A549 (cell line): ENCODE measurements at regions not wholly inside any gene's neighbourhood (a gene's known extent, or its start where the extent isn't known, plus 50 kb on each side); places are given as distances from the start of the nearest gene placed in this dataset.

Experiments
- ATAC-seq, 2 experiments: fragments of 200-7000 bp in 1 of 2; fragments of >200 bp in 1 of 2; cut with Nextera tagmentation in 1 of 2; cut with Tn5 transposase in 1 of 2; 3 replicates each; pipeline versions ENCODE4 v1.8.0 to v1.9.1; 2018 to 2020; ENCODE audit warnings: mild to moderate bottlenecking in 1 of 2, moderate library complexity in 1 of 2
- CTCF ChIA-PET: fragments of 300-600 bp; sonication (Branson Sonifier 250); formaldehyde crosslinking; extraction: SDS; loops from one replicate; lab custom pipeline; 2021; ENCODE audit warnings: antibody characterized with exemption, inconsistent platforms; lab: Yijun Ruan, JAX
- POLR2A ChIA-PET: fragments of 350-600 bp; formaldehyde crosslinking; extraction: SDS; loops from one replicate; lab custom pipeline; 2021; ENCODE audit warnings: antibody characterized with exemption, inconsistent platforms; lab: Yijun Ruan, JAX
- DNase-seq, 2 experiments: peaks; one replicate each; pipeline versions ENCODE4 v3.0.0 to v3.0.0-alpha.2; 2011 to 2016; ENCODE audit warnings: low read depth in 1 of 2, low spot score in 1 of 2
- FAIRE-seq: peaks from 2 replicates; lab custom pipeline; 2011; peaks lifted over from hg19 to GRCh38; lab: Jason Lieb, UNC
- H3K27ac ChIP-seq, 2 experiments: fragments of >200 bp; sonication (Bioruptor Twin); formaldehyde crosslinking; 3 replicates each; pipeline ENCODE4 v1.5.1; 2016 to 2017
- H3K4me1 ChIP-seq: fragments of >200 bp; sonication (Bioruptor Twin); formaldehyde crosslinking; 3 replicates; pipeline ENCODE4 v1.6.1; 2016
- H3K4me2 ChIP-seq: fragments of >200 bp; sonication (Bioruptor Twin); formaldehyde crosslinking; 3 replicates; pipeline ENCODE4 v1.6.1; 2016
- H3K4me3 ChIP-seq: fragments of >200 bp; sonication (Bioruptor Twin); formaldehyde crosslinking; 3 replicates; pipeline ENCODE4 v1.5.1; 2016
- H3K9me3 ChIP-seq: fragments of >200 bp; sonication (Bioruptor Twin); formaldehyde crosslinking; 3 replicates; pipeline ENCODE4 v1.6.1; 2016
- CBX2 ChIP-seq: fragments of 200-600 bp; sonication (generic); IDR thresholded peaks from 2 replicates; pipeline ENCODE4 v1.6.1; 2016; ENCODE audit warnings: low read depth, mild to moderate bottlenecking, borderline replicate concordance
- CEBPB ChIP-seq, 2 experiments: fragments of >200 bp in 1 of 2; sonication (Bioruptor Twin) in 1 of 2; formaldehyde crosslinking in 1 of 2; IDR thresholded peaks; 2 replicates each; pipeline ENCODE4 v1.6.1; 2012 to 2016
- CHD2 ChIP-seq: fragments of 150-350 bp; IDR thresholded peaks from 2 replicates; pipeline ENCODE4 v1.6.1; 2014; ENCODE audit warnings: low read length; ENCODE audit not compliant: partially characterized antibody
- CHD4 ChIP-seq: fragments of 200-600 bp; sonication (generic); IDR thresholded peaks from 2 replicates; pipeline ENCODE4 v1.6.1; 2016; ENCODE audit warnings: antibody characterized with exemption, mild to moderate bottlenecking, borderline replicate concordance
- FOXS1 ChIP-seq: fragments of 250-450 bp; sonication (Bioruptor Pico); IDR thresholded peaks from 2 replicates; pipeline ENCODE4 v1.5.0; 2020; ENCODE audit warnings: mild to moderate bottlenecking, moderate library complexity
- HDAC2 ChIP-seq: fragments of 200-600 bp; sonication (generic); IDR thresholded peaks from 2 replicates; pipeline ENCODE4 v1.6.1; 2016
- HOXB13 ChIP-seq: fragments of 250-450 bp; sonication (Bioruptor Pico); IDR thresholded peaks from 2 replicates; pipeline ENCODE4 v1.5.0; 2020; ENCODE audit warnings: low read depth, mild to moderate bottlenecking, moderate library complexity
- JUN ChIP-seq, 2 experiments: fragments of >200 bp; sonication (Bioruptor Twin); formaldehyde crosslinking; IDR thresholded peaks; 2 replicates in 1 of 2; 3 replicates in 1 of 2; pipeline ENCODE4 v1.6.1; 2016 to 2017
- JUNB ChIP-seq: fragments of >200 bp; sonication (Bioruptor Twin); formaldehyde crosslinking; IDR thresholded peaks from 2 replicates; pipeline ENCODE4 v1.6.1; 2016
- KDM5A ChIP-seq: fragments of 200-600 bp; sonication (generic); IDR thresholded peaks from 2 replicates; pipeline ENCODE4 v1.6.1; 2016; ENCODE audit warnings: antibody characterized with exemption, mild to moderate bottlenecking
- MYC ChIP-seq: IDR thresholded peaks from 2 replicates; pipeline ENCODE4 v1.6.1; 2012; ENCODE audit warnings: mild to moderate bottlenecking, inconsistent platforms, low read length, improper control_type of control experiment, borderline replicate concordance
- NR3C1 ChIP-seq: fragments of >200 bp; sonication (Bioruptor Twin); formaldehyde crosslinking; IDR thresholded peaks from 3 replicates; pipeline ENCODE4 v1.6.1; 2017
- PHF8 ChIP-seq: fragments of 200-600 bp; sonication (generic); IDR thresholded peaks from 2 replicates; pipeline ENCODE4 v1.6.1; 2016; ENCODE audit warnings: low read depth, mild to moderate bottlenecking, antibody characterized with exemption, moderate library complexity, borderline replicate concordance
- POLR2A ChIP-seq: IDR thresholded peaks from 2 replicates; pipeline ENCODE4 v1.6.1; 2012; ENCODE audit warnings: mild to moderate bottlenecking, low read length
- RAD21 ChIP-seq, 2 experiments: fragments of >200 bp in 1 of 2; sonication (Bioruptor Twin) in 1 of 2; formaldehyde crosslinking in 1 of 2; IDR thresholded peaks in 1 of 2; conservative IDR thresholded peaks in 1 of 2; 2 replicates in 1 of 2; 3 replicates in 1 of 2; pipeline ENCODE4 v1.6.1; 2012 to 2018; ENCODE audit warnings: inconsistent platforms in 1 of 2
- RARB ChIP-seq: fragments of 250-450 bp; sonication (Bioruptor Pico); IDR thresholded peaks from 2 replicates; pipeline ENCODE4 v1.8.0; 2021; ENCODE audit warnings: mild to moderate bottlenecking, moderate library complexity
- SMC3 ChIP-seq: fragments of >200 bp; sonication (Bioruptor Twin); formaldehyde crosslinking; IDR thresholded peaks from 3 replicates; pipeline ENCODE4 v1.6.1; 2018; ENCODE audit warnings: inconsistent platforms
- TFCP2L1 ChIP-seq: fragments of 250-450 bp; sonication (Bioruptor Pico); IDR thresholded peaks from 2 replicates; pipeline ENCODE4 v1.5.0; 2021; ENCODE audit warnings: mild to moderate bottlenecking
- ZC3H11A ChIP-seq: fragments of 450-650 bp; IDR thresholded peaks from 2 replicates; pipeline ENCODE4 v1.6.1; 2014; ENCODE audit warnings: antibody characterized with exemption, mild to moderate bottlenecking
- ZNF302 ChIP-seq: fragments of 250-450 bp; sonication (Bioruptor Pico); IDR thresholded peaks from 2 replicates; pipeline ENCODE4 v1.9.0; 2021; ENCODE audit warnings: inconsistent platforms, mild to moderate bottlenecking, moderate library complexity
- WGBS: methylation state at CpG from one replicate; pipeline ENCODE4 v1.1.6; 2017; ENCODE audit errors: missing lambda C conversion rate; 5-methylcytosine and 5-hydroxymethylcytosine counted together
- TF ChIP-seq, protein P1 (sequence below): fragments of 250-450 bp; sonication (Bioruptor Pico); IDR thresholded peaks from 2 replicates; pipeline ENCODE4 v1.5.0; 2020; ENCODE audit warnings: low read depth, mild to moderate bottlenecking, moderate library complexity
- TF ChIP-seq, protein P2 (sequence below): IDR thresholded peaks from 2 replicates; pipeline ENCODE4 v1.6.1; 2012
- TF ChIP-seq, protein P3 (sequence below): fragments of >200 bp; sonication (Bioruptor Twin); formaldehyde crosslinking; IDR thresholded peaks from 3 replicates; pipeline ENCODE4 v1.6.1; 2016
- TF ChIP-seq, protein P4 (sequence below): fragments of 450-650 bp; IDR thresholded peaks from 2 replicates; pipeline ENCODE4 v1.6.1; 2014; ENCODE audit warnings: antibody characterized with exemption
- TF ChIP-seq, protein P5 (sequence below): fragments of >200 bp; sonication (Bioruptor Twin); formaldehyde crosslinking; IDR thresholded peaks from 2 replicates; pipeline ENCODE4 v1.6.1; 2016

DNA sequence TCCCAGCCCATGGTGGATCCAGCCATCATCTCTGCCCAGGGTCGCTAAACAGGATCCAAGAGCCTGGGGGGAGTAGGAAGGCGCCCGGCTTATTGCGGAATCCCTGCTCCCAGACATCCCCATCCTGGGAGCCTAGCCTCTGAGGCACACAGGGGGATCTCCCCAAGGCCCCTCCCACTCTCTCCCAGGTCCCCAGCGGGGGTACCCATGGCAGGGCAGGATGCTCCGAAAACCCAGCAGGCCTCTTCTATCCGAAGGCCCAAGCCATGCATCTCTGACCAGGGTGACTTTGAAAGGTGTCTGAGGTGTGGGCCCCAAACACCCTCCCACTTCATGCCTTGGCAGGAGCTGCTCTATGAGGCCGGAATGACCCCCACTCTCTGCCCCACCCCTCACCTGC lies 81.7 kb upstream of the RUFY1 start:
- FAIRE-seq (no peak), ATAC-seq (no peak), DNase-seq (no peak)
- 22% methylated on average over 4 of the region's 8 CpGs for WGBS
- Histone ChIP-seq H3K4me1 (no peaks in the 10 kb centered on the region), H3K4me3 (no peak overlapping the region), H3K9me3 (peaks cover 3% of the 10 kb centered on the region; the same call in 1 of the 3 replicates), H3K4me2 (no peak overlapping the region), H3K27ac (no peak overlapping the region)
- ChIA-PET CTCF (no interaction called here), POLR2A (no interaction called here)
- TF ChIP-seq HDAC2 (no peak), POLR2A (no peak), MYC (no peak), ZC3H11A (no peak)
- TF ChIP-seq, protein P1, sequence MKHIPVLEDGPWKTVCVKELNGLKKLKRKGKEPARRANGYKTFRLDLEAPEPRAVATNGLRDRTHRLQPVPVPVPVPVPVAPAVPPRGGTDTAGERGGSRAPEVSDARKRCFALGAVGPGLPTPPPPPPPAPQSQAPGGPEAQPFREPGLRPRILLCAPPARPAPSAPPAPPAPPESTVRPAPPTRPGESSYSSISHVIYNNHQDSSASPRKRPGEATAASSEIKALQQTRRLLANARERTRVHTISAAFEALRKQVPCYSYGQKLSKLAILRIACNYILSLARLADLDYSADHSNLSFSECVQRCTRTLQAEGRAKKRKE (CRISPR knock-in tag), result no peak
- TF ChIP-seq, protein P2, sequence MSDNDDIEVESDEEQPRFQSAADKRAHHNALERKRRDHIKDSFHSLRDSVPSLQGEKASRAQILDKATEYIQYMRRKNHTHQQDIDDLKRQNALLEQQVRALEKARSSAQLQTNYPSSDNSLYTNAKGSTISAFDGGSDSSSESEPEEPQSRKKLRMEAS, result no peak

DNA sequence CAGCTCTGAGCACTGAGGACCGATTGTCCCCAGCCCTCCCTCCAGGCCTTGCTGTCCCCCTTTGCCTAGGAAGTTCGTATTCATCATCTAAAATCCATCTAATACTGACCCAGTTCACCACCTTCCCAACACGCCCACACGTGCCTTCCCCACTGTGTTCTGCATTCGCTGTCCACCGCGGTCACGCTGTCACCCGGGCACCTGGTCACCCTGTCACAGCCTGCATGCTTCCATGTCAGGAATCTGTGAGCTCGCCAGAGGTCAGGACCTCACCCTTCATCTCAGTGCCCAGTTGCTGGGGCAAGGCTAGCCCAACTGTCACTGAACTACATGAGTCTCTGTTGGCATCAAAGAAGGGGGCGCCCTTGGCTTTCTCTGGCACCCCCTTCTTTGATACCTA lies 82.9 kb upstream of the RUFY1 start:
- Histone ChIP-seq H3K4me2 (no peak overlapping the region), H3K4me3 (no peak overlapping the region), H3K27ac (no peak overlapping the region), H3K9me3 (peaks cover 3% of the 10 kb centered on the region; the same call in 1 of the 3 replicates), H3K4me1 (no peaks in the 10 kb centered on the region)
- CTCF ChIA-PET, result no interaction called here
- DNase-seq (no peak), ATAC-seq (no peak), FAIRE-seq (no peak)
- TF ChIP-seq ZNF302 (CRISPR knock-in tag) (no peak), RARB (CRISPR knock-in tag) (no peak), TFCP2L1 (no peak), JUNB (no peak), CEBPB (IDR thresholded peaks at IDR 0.05) (no peak), CHD2 (no peak), FOXS1 (CRISPR knock-in tag) (no peak), PHF8 (no peak), HDAC2 (no peak), CBX2 (no peak), HOXB13 (CRISPR knock-in tag) (no peak), KDM5A (no peak), CHD4 (no peak), JUN (IDR thresholded peaks at IDR 0.05) (no peak), POLR2A (no peak), MYC (no peak)
- TF ChIP-seq, protein P3, sequence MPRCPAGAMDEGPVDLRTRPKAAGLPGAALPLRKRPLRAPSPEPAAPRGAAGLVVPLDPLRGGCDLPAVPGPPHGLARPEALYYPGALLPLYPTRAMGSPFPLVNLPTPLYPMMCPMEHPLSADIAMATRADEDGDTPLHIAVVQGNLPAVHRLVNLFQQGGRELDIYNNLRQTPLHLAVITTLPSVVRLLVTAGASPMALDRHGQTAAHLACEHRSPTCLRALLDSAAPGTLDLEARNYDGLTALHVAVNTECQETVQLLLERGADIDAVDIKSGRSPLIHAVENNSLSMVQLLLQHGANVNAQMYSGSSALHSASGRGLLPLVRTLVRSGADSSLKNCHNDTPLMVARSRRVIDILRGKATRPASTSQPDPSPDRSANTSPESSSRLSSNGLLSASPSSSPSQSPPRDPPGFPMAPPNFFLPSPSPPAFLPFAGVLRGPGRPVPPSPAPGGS, result no peak
- TF ChIP-seq, protein P1 (CRISPR knock-in tag), result no peak
- TF ChIP-seq, protein P4, sequence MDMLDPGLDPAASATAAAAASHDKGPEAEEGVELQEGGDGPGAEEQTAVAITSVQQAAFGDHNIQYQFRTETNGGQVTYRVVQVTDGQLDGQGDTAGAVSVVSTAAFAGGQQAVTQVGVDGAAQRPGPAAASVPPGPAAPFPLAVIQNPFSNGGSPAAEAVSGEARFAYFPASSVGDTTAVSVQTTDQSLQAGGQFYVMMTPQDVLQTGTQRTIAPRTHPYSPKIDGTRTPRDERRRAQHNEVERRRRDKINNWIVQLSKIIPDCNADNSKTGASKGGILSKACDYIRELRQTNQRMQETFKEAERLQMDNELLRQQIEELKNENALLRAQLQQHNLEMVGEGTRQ, result no peak
- WGBS, result 55% methylated on average over 11 of the region's 11 CpGs
- POLR2A ChIA-PET, result no interaction called here

DNA sequence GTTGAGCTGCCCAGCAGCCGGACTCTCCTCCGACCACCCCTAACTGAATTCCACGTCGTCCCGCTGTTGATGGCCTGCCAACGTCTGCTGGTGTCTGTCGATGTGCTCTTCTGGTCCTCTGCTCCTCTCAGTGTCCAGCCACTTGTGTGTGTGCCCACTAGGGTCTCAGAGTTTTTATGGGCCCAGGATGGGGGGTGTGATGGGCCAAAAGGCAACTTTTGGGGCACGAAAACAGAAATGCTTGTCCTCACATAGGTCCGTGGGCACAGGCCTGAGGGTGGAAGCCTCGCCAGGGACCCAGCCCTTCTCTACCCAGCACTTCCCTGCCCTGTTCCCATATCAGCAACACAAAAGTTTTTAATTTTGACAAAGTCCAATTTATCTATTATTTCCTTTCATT lies 85.7 kb upstream of the RUFY1 start:
- DNase-seq, result no peak
- Histone ChIP-seq H3K4me3 (no peak overlapping the region), H3K9me3 (peaks cover 3% of the 10 kb centered on the region; the same call in 2 of the 3 replicates), H3K4me1 (no peaks in the 10 kb centered on the region), H3K4me2 (no peak overlapping the region), H3K27ac (no peak overlapping the region)
- 26% methylated on average over 10 of the region's 10 CpGs for WGBS
- ATAC-seq, result no peak
- ChIA-PET CTCF (no interaction called here), POLR2A (no interaction called here)
- FAIRE-seq, result no peak
- TF ChIP-seq, protein P5, sequence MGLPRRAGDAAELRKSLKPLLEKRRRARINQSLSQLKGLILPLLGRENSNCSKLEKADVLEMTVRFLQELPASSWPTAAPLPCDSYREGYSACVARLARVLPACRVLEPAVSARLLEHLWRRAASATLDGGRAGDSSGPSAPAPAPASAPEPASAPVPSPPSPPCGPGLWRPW, result no peak
- TF ChIP-seq RAD21 (conservative IDR thresholded peaks at IDR 0.05 in 1 of 2, IDR thresholded peaks at IDR 0.05 in 1 of 2) (no peak), NR3C1 (no peak), HDAC2 (no peak), SMC3 (no peak), HOXB13 (CRISPR knock-in tag) (no peak)
- TF ChIP-seq, protein P3, result no peak
- TF ChIP-seq, protein P4, result no peak
